HEK293 (cell line): ENCODE measurements at regions not wholly inside any gene's neighbourhood (a gene's known extent, or its start where the extent isn't known, plus 50 kb on each side); places are given as distances from the start of the nearest gene placed in this dataset.

Experiments
- CTCF ChIA-PET: fragments of 350-600 bp; formaldehyde crosslinking; extraction: SDS; loops from one replicate; lab custom pipeline; 2021; ENCODE audit warnings: antibody characterized with exemption; lab: Yijun Ruan, JAX
- POLR2A ChIA-PET: fragments of 300-600 bp; formaldehyde crosslinking; extraction: SDS; loops from one replicate; lab custom pipeline; 2020; ENCODE audit warnings: antibody characterized with exemption, inconsistent platforms; lab: Yijun Ruan, JAX
- H3K27ac ChIP-seq: fragments of 200-500 bp; sonication (Bioruptor generic); 2 replicates; pipeline ENCODE4 v1.5.1; 2014; ENCODE audit warnings: low read depth, low read length, control low read depth, inconsistent platforms; ENCODE audit errors: extremely low read depth
- H3K36me3 ChIP-seq, 2 experiments: fragments of 200-500 bp in 1 of 2; sonication (Bioruptor generic) in 1 of 2; 1 replicate in 1 of 2; 2 replicates in 1 of 2; pipeline ENCODE4 v1.5.1; 2014 to 2017; ENCODE audit warnings: inconsistent platforms in 2 of 2, low read length in 2 of 2; ENCODE audit not compliant: control insufficient read depth in 2 of 2, insufficient read depth in 1 of 2
- H3K4me1 ChIP-seq: fragments of 200-500 bp; sonication (Bioruptor generic); 2 replicates; pipeline ENCODE4 v1.5.1; 2014; ENCODE audit warnings: mild to moderate bottlenecking, low read length, inconsistent platforms; ENCODE audit not compliant: control insufficient read depth, insufficient read depth
- H3K4me3 ChIP-seq: 2 replicates; pipeline ENCODE4 v1.5.1; 2011; ENCODE audit warnings: low read depth, mild to moderate bottlenecking, control low read depth, low read length, moderate library complexity
- H3K9me3 ChIP-seq: fragments of 200-500 bp; sonication (Bioruptor generic); 2 replicates; pipeline ENCODE4 v1.5.1; 2014; ENCODE audit warnings: low read depth, low read length, inconsistent platforms; ENCODE audit not compliant: control insufficient read depth, insufficient read depth
- KLF17 ChIP-seq: fragments of 450-650 bp; formaldehyde crosslinking; IDR thresholded peaks from 2 replicates; pipeline ENCODE4 v1.5.1; 2016; ENCODE audit warnings: missing biosample characterization, missing genetic modification characterization
- MYNN ChIP-seq: fragments of 450-650 bp; formaldehyde crosslinking; IDR thresholded peaks from 2 replicates; pipeline ENCODE4 v1.5.1; 2016; ENCODE audit warnings: missing biosample characterization, missing genetic modification characterization, borderline replicate concordance
- REPIN1 ChIP-seq: fragments of 450-650 bp; formaldehyde crosslinking; IDR thresholded peaks from 2 replicates; pipeline ENCODE4 v1.5.1; 2017; ENCODE audit warnings: missing biosample characterization, missing genetic modification characterization, low read depth
- SP3 ChIP-seq: fragments of 450-650 bp; formaldehyde crosslinking; IDR thresholded peaks from 2 replicates; pipeline ENCODE4 v1.5.1; 2016; ENCODE audit warnings: missing biosample characterization, missing genetic modification characterization
- ZBTB20 ChIP-seq: fragments of 450-650 bp; formaldehyde crosslinking; IDR thresholded peaks from 2 replicates; pipeline ENCODE4 v1.5.1; 2016; ENCODE audit warnings: missing biosample characterization, missing genetic modification characterization
- ZNF10 ChIP-seq: fragments of 450-650 bp; formaldehyde crosslinking; IDR thresholded peaks from 2 replicates; pipeline ENCODE4 v1.5.1; 2017; ENCODE audit warnings: missing biosample characterization, missing genetic modification characterization
- ZNF335 ChIP-seq: fragments of 450-650 bp; formaldehyde crosslinking; conservative IDR thresholded peaks from 2 replicates; pipeline ENCODE4 v1.5.1; 2016; ENCODE audit warnings: missing biosample characterization, missing genetic modification characterization
- ZNF366 ChIP-seq: fragments of 450-650 bp; formaldehyde crosslinking; conservative IDR thresholded peaks from 2 replicates; pipeline ENCODE4 v1.5.1; 2016; ENCODE audit warnings: missing biosample characterization, missing genetic modification characterization
- ZNF510 ChIP-seq: fragments of 450-650 bp; formaldehyde crosslinking; IDR thresholded peaks from 2 replicates; pipeline ENCODE4 v1.5.1; 2018; ENCODE audit warnings: mild to moderate bottlenecking, missing genetic modification characterization, missing biosample characterization; ENCODE audit not compliant: insufficient replicate concordance
- ZNF560 ChIP-seq: fragments of 450-650 bp; formaldehyde crosslinking; IDR thresholded peaks from 2 replicates; pipeline ENCODE4 v1.5.1; 2017; ENCODE audit warnings: missing biosample characterization, missing genetic modification characterization, borderline replicate concordance
- ZNF626 ChIP-seq: fragments of 450-650 bp; sonication (Bioruptor Pico); formaldehyde crosslinking; IDR thresholded peaks from 2 replicates; pipeline ENCODE4 v1.5.1; 2018; ENCODE audit warnings: missing biosample characterization, missing genetic modification characterization, inconsistent platforms
- ZNF629 ChIP-seq: fragments of 450-650 bp; formaldehyde crosslinking; IDR thresholded peaks from 2 replicates; pipeline ENCODE4 v1.5.1; 2017; ENCODE audit warnings: missing biosample characterization, missing genetic modification characterization
- ZNF670 ChIP-seq: fragments of 450-650 bp; formaldehyde crosslinking; IDR thresholded peaks from 2 replicates; pipeline ENCODE4 v1.5.1; 2016; ENCODE audit warnings: missing biosample characterization, missing genetic modification characterization, low read depth
- ZNF704 ChIP-seq: fragments of 450-650 bp; formaldehyde crosslinking; IDR thresholded peaks from 2 replicates; pipeline ENCODE4 v1.5.1; 2016; ENCODE audit warnings: missing biosample characterization, missing genetic modification characterization
- ZNF777 ChIP-seq: fragments of 450-650 bp; formaldehyde crosslinking; IDR thresholded peaks from 2 replicates; pipeline ENCODE4 v1.5.1; 2017; ENCODE audit warnings: missing biosample characterization, missing genetic modification characterization, borderline replicate concordance
- TF ChIP-seq, protein P1 (sequence below): fragments of 450-650 bp; formaldehyde crosslinking; IDR thresholded peaks from 2 replicates; pipeline ENCODE4 v1.5.1; 2016; ENCODE audit warnings: missing biosample characterization, missing genetic modification characterization
- TF ChIP-seq, protein P2 (sequence below): fragments of 450-650 bp; formaldehyde crosslinking; IDR thresholded peaks from 2 replicates; pipeline ENCODE4 v1.5.1; 2016; ENCODE audit warnings: missing biosample characterization, missing genetic modification characterization
- TF ChIP-seq, protein P3 (sequence below): fragments of 450-650 bp; formaldehyde crosslinking; IDR thresholded peaks from 2 replicates; pipeline ENCODE4 v1.5.1; 2016; ENCODE audit warnings: missing biosample characterization, missing genetic modification characterization
- TF ChIP-seq, protein P4 (sequence below): fragments of 450-650 bp; formaldehyde crosslinking; IDR thresholded peaks from 2 replicates; pipeline ENCODE4 v1.5.1; 2016; ENCODE audit warnings: missing biosample characterization, missing genetic modification characterization

DNA sequence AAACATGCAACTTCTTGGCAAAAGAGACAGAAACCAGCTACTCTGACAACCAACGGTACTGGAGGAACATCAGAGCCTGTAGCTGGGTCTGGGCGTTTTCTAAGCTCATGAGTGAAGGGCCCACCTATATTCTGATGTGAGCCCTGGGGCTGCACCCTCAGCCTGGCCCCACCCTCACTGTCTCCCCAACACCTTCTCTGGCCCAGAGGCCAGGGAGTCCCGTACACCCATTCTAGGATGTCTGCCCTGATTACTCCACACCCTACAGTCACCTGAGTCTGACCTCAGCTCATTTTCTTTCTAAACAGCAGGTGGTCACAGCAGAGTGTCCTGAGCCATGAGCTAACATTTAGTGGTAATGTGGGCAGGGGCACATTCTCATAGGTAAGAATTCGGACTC, 439.2 kb downstream of the MATN1 start:
- TF ChIP-seq MYNN (tag by site-specific recombination) (no peak), ZNF560 (tag by site-specific recombination) (no peak), ZNF510 (no peak), ZNF626 (tag by site-specific recombination) (no peak), KLF17 (tag by site-specific recombination) (no peak), ZNF10 (no peak), ZBTB20 (tag by site-specific recombination) (no peak), ZNF670 (no peak), ZNF366 (tag by site-specific recombination) (no peak), SP3 (tag by site-specific recombination) (no peak), ZNF629 (tag by site-specific recombination) (no peak), ZNF704 (tag by site-specific recombination) (no peak), ZNF335 (tag by site-specific recombination) (no peak), REPIN1 (tag by site-specific recombination) (no peak), ZNF777 (tag by site-specific recombination) (no peak)
- TF ChIP-seq, protein P1, sequence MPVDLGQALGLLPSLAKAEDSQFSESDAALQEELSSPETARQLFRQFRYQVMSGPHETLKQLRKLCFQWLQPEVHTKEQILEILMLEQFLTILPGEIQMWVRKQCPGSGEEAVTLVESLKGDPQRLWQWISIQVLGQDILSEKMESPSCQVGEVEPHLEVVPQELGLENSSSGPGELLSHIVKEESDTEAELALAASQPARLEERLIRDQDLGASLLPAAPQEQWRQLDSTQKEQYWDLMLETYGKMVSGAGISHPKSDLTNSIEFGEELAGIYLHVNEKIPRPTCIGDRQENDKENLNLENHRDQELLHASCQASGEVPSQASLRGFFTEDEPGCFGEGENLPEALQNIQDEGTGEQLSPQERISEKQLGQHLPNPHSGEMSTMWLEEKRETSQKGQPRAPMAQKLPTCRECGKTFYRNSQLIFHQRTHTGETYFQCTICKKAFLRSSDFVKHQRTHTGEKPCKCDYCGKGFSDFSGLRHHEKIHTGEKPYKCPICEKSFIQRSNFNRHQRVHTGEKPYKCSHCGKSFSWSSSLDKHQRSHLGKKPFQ (tag by site-specific recombination) = no peak
- TF ChIP-seq, protein P2, sequence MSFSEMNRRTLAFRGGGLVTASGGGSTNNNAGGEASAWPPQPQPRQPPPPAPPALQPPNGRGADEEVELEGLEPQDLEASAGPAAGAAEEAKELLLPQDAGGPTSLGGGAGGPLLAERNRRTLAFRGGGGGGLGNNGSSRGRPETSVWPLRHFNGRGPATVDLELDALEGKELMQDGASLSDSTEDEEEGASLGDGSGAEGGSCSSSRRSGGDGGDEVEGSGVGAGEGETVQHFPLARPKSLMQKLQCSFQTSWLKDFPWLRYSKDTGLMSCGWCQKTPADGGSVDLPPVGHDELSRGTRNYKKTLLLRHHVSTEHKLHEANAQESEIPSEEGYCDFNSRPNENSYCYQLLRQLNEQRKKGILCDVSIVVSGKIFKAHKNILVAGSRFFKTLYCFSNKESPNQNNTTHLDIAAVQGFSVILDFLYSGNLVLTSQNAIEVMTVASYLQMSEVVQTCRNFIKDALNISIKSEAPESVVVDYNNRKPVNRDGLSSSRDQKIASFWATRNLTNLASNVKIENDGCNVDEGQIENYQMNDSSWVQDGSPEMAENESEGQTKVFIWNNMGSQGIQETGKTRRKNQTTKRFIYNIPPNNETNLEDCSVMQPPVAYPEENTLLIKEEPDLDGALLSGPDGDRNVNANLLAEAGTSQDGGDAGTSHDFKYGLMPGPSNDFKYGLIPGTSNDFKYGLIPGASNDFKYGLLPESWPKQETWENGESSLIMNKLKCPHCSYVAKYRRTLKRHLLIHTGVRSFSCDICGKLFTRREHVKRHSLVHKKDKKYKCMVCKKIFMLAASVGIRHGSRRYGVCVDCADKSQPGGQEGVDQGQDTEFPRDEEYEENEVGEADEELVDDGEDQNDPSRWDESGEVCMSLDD (tag by site-specific recombination) = no peak
- TF ChIP-seq, protein P3, sequence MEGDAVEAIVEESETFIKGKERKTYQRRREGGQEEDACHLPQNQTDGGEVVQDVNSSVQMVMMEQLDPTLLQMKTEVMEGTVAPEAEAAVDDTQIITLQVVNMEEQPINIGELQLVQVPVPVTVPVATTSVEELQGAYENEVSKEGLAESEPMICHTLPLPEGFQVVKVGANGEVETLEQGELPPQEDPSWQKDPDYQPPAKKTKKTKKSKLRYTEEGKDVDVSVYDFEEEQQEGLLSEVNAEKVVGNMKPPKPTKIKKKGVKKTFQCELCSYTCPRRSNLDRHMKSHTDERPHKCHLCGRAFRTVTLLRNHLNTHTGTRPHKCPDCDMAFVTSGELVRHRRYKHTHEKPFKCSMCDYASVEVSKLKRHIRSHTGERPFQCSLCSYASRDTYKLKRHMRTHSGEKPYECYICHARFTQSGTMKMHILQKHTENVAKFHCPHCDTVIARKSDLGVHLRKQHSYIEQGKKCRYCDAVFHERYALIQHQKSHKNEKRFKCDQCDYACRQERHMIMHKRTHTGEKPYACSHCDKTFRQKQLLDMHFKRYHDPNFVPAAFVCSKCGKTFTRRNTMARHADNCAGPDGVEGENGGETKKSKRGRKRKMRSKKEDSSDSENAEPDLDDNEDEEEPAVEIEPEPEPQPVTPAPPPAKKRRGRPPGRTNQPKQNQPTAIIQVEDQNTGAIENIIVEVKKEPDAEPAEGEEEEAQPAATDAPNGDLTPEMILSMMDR (tag by site-specific recombination) = no peak
- TF ChIP-seq, protein P4, sequence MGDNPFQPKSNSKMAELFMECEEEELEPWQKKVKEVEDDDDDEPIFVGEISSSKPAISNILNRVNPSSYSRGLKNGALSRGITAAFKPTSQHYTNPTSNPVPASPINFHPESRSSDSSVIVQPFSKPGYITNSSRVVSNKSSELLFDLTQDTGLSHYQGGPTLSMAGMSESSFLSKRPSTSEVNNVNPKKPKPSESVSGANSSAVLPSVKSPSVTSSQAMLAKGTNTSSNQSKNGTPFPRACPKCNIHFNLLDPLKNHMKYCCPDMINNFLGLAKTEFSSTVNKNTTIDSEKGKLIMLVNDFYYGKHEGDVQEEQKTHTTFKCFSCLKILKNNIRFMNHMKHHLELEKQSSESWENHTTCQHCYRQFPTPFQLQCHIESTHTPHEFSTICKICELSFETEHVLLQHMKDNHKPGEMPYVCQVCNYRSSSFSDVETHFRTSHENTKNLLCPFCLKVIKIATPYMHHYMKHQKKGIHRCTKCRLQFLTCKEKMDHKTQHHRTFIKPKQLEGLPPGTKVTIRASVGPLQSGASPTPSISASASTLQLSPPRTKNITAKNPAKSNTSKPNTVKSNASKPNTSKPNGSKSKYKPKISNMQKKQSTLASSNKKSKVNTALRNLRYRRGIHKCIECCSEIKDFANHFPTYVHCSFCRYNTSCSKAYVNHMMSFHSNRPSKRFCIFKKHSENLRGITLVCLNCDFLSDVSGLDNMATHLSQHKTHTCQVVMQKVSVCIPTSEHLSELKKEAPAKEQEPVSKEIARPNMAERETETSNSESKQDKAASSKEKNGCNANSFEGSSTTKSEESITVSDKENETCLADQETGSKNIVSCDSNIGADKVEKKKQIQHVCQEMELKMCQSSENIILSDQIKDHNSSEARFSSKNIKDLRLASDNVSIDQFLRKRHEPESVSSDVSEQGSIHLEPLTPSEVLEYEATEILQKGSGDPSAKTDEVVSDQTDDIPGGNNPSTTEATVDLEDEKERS (tag by site-specific recombination) = no peak
- TF ChIP-seq, all 188 proteins: peak for 0
- H3K9me3 ChIP-seq = no peaks in the 10 kb centered on the region
- no peak overlapping the region for H3K27ac ChIP-seq
- H3K4me1 ChIP-seq = no peaks in the 10 kb centered on the region
- H3K36me3 ChIP-seq = no peaks in the 10 kb centered on the region
- H3K4me3 ChIP-seq = no peak overlapping the region
- POLR2A ChIA-PET = no interaction called here
- CTCF ChIA-PET = no interaction called here
